ENCODE measurements at regions not wholly inside any gene's neighbourhood (a gene's known extent, or its start where the extent isn't known, plus 50 kb on each side); places are given as distances from the start of the nearest gene placed in this dataset.
"Not testable (repeated sequence)": the region's sequence is repeated elsewhere in the genome, so short reads cannot be mapped to it uniquely, and the experiment has no call there.

GRCh38 chr5:176018598-176018997, 50.5 kb upstream of the THOC3 start:
- WGBS, result no CpG with 5 or more reads among the region's 2 CpGs
- H3K27me3 ChIP-seq (replicated peaks; ENCODE audit: insufficient read depth); H3K9me3 ChIP-seq; H3K36me3 ChIP-seq; H3K4me3 ChIP-seq; intact Hi-C loops (cut with DNase I); DNase-seq (ENCODE audit: low spot score); H3K27ac ChIP-seq; H3K4me1 ChIP-seq (replicated peaks): not testable (repeated sequence)

DNA sequence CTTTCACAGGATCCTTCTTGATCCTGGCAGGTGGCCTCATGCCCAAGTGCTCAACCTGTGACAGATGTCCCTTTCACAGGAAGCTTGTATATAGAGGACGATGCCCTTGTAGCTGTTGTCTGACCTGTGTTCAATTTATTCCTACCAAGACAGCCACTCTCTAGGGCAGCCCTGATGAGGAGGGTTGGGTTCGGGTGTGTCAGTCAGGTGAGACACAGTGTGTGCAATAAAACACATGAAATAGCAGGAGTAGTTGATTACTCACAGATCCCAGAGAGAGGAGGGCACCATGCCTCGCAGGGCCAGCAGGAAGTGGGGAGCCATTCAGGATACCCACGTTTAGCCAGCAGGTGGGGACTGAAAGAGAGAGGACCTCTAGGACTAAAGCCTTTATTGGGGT, 52.7 kb upstream of the THOC3 start:
- 100% methylated on average over 1 of the region's 4 CpGs for WGBS
- H3K36me3 ChIP-seq; H3K27me3 ChIP-seq (replicated peaks; ENCODE audit: insufficient read depth); DNase-seq (ENCODE audit: low spot score); intact Hi-C loops (cut with DNase I); H3K4me3 ChIP-seq; H3K9me3 ChIP-seq; H3K4me1 ChIP-seq (replicated peaks); H3K27ac ChIP-seq: not testable (repeated sequence)

DNA sequence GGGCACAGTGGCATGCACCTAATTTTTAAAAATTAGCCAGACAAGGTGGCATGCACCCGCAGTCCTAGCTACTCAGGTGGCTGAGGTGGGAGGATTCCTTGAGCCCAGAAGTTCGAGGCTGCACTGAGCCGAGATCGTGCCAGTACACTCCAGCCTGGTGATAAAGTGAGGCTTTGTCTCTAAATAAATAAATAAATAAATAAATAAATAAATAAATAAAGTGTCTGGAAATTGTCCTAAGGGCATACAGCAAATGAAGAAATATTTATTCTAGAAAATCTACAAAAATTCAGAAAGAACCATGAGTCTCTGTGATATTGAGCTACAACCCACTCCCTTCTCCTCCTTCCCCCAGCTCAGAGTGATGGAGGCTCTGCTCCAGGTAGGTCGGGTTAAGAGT, 55.4 kb upstream of the THOC3 start:
- intact Hi-C loops (cut with DNase I); H3K4me3 ChIP-seq; DNase-seq (ENCODE audit: low spot score); H3K36me3 ChIP-seq; H3K27me3 ChIP-seq (replicated peaks; ENCODE audit: insufficient read depth); H3K27ac ChIP-seq; H3K4me1 ChIP-seq (replicated peaks); H3K9me3 ChIP-seq: not testable (repeated sequence)
- whole genome bisulfite sequencing, result no CpG with 5 or more reads among the region's 5 CpGs

GRCh38 chr5:176029445-176029844, 61.3 kb upstream of the THOC3 start:
- DNase-seq (ENCODE audit: low spot score); H3K4me3 ChIP-seq; H3K4me1 ChIP-seq (replicated peaks); intact Hi-C loops (cut with DNase I); H3K36me3 ChIP-seq; H3K9me3 ChIP-seq; H3K27me3 ChIP-seq (replicated peaks; ENCODE audit: insufficient read depth); H3K27ac ChIP-seq: not testable (repeated sequence)
- 96% methylated on average over 4 of the region's 7 CpGs for WGBS

DNA sequence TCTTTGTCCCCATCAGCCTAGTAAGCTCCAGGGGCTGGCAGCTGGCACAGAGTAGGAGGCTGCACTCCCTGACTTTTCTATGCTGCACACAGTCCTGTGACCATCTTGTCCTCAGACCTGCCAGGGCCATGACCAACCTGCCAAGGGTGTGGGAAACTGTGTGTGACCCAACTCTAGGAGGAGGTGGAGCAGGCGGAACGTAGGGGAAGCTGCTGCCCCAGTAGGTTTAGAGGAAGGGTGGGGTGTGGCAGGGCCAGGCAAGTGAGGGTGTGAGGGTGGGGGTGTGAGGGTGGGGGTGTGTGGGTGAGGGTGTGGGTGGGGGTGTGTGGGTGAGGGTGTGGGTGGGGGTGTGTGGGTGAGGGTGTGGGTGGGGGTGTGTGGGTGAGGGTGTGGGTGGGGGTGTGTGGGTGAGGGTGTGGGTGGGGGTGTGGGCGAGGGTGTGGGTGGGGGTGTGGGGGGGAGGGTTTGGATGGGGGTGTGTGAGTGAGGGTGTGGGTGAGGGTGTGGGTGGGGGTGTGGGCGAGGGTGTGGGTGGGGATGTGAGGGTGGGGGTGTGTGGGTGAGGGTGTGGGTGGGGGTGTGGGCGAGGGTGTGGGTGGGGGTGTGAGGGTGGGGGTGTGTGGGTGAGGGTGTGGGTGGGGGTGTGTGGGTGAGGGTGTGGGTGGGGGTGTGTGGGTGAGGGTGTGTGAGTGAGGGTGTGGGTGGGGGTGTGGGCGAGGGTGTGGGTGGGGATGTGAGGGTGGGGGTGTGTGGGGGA, 62.4 kb upstream of the THOC3 start:
- WGBS, result no CpG with 5 or more reads among the region's 6 CpGs
- H3K36me3 ChIP-seq; intact Hi-C loops (cut with DNase I); H3K4me1 ChIP-seq (replicated peaks); H3K4me3 ChIP-seq; H3K9me3 ChIP-seq; H3K27me3 ChIP-seq (replicated peaks; ENCODE audit: insufficient read depth); DNase-seq (ENCODE audit: low spot score); H3K27ac ChIP-seq: not testable (repeated sequence)

- H3K4me1 ChIP-seq (replicated peaks); H3K27me3 ChIP-seq (replicated peaks; ENCODE audit: insufficient read depth); DNase-seq (ENCODE audit: low spot score); H3K4me3 ChIP-seq; H3K27ac ChIP-seq; H3K36me3 ChIP-seq; intact Hi-C loops (cut with DNase I); H3K9me3 ChIP-seq: not testable (repeated sequence)
- no CpG with 5 or more reads among the region's 3 CpGs for WGBS
Observed at GRCh38 chr5:176031118-176031510, 63.0 kb upstream of the THOC3 start.

DNA sequence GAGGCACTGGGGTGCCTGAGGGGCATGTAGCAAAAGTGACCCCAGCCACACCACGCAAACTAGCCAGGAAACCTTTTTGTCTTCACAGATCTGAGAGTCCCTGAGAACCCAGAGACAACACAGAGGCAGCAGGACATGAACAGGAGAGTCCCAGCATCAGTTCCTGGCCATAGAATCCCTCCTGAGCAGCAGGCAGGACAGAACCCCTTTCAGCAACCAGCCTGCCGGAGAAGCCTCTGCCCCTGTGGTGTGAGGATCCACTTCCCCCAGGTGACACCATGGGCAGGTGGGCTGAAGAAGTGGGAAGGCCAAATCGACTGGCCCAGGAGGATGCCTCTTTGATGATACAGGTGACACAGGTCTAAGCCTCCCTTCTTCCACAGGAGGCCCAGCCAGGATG, 65.1 kb upstream of the THOC3 start:
- H3K27me3 ChIP-seq (replicated peaks; ENCODE audit: insufficient read depth); intact Hi-C loops (cut with DNase I): not testable (repeated sequence)
- WGBS, result 72% methylated on average over 2 of the region's 3 CpGs

DNA sequence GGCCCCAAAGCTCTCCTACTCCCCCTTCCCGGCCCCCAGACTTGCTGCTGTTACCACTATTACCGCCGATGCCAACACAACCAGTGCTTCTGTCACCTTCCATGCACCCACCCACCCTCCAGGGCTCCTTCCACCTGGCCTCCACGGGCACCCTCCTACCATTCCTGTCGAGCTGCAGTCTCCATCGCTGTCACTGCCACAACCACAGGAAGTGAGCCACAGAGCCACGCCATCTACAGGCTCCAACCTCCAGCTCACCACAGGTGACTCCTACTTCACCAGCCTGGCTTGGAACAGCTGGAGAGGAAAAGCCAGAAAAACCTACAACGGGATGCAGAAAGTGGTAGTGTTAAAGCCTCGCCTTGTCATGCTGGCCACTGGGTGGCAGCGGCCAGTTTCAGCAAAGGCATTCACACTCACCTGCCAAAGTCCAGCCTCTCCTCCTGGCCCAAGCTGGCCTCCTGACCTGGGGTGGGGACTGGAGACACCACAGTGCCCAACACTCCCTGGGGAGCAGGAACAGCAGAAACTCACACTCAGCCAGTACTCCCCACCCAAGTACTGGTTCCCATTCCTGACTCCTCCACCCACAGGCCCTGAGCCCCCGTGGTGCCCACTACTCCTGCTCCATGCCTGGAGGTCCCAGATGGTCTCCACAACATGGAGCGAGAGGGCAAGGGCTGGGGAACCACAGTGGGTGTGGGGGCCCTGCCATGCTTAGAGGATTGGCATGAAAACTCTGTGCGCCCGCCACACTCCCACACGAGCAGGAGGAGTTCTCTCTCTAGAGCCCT, 66.5 kb upstream of the THOC3 start:
- H3K27ac ChIP-seq; intact Hi-C loops (cut with DNase I); DNase-seq (ENCODE audit: low spot score); H3K4me3 ChIP-seq; H3K4me1 ChIP-seq (replicated peaks); H3K9me3 ChIP-seq; H3K36me3 ChIP-seq; H3K27me3 ChIP-seq (replicated peaks; ENCODE audit: insufficient read depth): not testable (repeated sequence)
- 97% methylated on average over 4 of the region's 15 CpGs for WGBS

More for the DNA sequence above, 65.1 kb upstream of the THOC3 start:
- not testable (repeated sequence) for H3K4me3 ChIP-seq; H3K4me1 ChIP-seq (replicated peaks); H3K27ac ChIP-seq; H3K36me3 ChIP-seq; DNase-seq (ENCODE audit: low spot score); H3K9me3 ChIP-seq

- H3K36me3 ChIP-seq; H3K27ac ChIP-seq; DNase-seq (ENCODE audit: low spot score); H3K9me3 ChIP-seq; H3K4me1 ChIP-seq (replicated peaks); intact Hi-C loops (cut with DNase I); H3K27me3 ChIP-seq (replicated peaks; ENCODE audit: insufficient read depth); H3K4me3 ChIP-seq: not testable (repeated sequence)
- 74% methylated on average over 5 of the region's 12 CpGs for WGBS
Observed at GRCh38 chr5:176035201-176035530, 67.1 kb upstream of the THOC3 start.

- H3K27me3 ChIP-seq (replicated peaks; ENCODE audit: insufficient read depth); H3K9me3 ChIP-seq; H3K27ac ChIP-seq; intact Hi-C loops (cut with DNase I); H3K4me1 ChIP-seq (replicated peaks); H3K36me3 ChIP-seq; H3K4me3 ChIP-seq; DNase-seq (ENCODE audit: low spot score): not testable (repeated sequence)
- 90% methylated on average over 8 of the region's 16 CpGs for WGBS
Observed at GRCh38 chr5:176035816-176036308, 67.7 kb upstream of the THOC3 start.

GRCh38 chr5:176036391-176036790, 68.3 kb upstream of the THOC3 start:
- intact Hi-C loops (cut with DNase I); H3K27ac ChIP-seq; H3K36me3 ChIP-seq; H3K4me3 ChIP-seq; DNase-seq (ENCODE audit: low spot score); H3K9me3 ChIP-seq; H3K4me1 ChIP-seq (replicated peaks); H3K27me3 ChIP-seq (replicated peaks; ENCODE audit: insufficient read depth): not testable (repeated sequence)
- WGBS, result 82% methylated on average over 9 of the region's 16 CpGs

DNA sequence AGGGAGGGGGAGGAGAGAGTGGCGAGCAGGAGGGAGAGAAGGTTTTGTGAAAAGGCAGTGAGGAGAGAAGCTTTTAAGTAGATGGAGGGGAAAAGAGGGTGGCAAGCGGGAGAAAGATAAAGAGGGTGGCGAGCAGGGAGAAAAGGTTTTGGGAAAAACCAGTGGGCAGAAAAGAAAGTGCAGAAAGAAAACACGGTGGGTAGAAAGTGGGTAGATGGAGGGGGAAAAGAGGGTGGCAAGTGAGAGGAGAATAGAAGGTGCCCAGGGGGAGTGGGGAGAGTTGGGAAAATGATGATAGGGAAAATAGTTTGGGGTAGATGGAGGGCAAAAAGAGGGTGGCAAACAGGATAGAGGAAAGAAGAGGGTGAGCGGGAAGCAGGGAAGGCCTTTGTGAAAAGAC, 69.1 kb upstream of the THOC3 start:
- WGBS, result 82% methylated on average over 5 of the region's 5 CpGs
- H3K27me3 ChIP-seq (replicated peaks; ENCODE audit: insufficient read depth); H3K36me3 ChIP-seq; H3K9me3 ChIP-seq; intact Hi-C loops (cut with DNase I); DNase-seq (ENCODE audit: low spot score); H3K27ac ChIP-seq; H3K4me3 ChIP-seq; H3K4me1 ChIP-seq (replicated peaks): not testable (repeated sequence)
